GM12864 (cell line): ENCODE measurements at regions not wholly inside any gene's neighbourhood (a gene's known extent, or its start where the extent isn't known, plus 50 kb on each side); places are given as distances from the start of the nearest gene placed in this dataset.

Experiments
- DNase-seq: peaks from one replicate; pipeline ENCODE4 v3.0.0-alpha.2; 2011; ENCODE audit warnings: low read depth
- H3K4me3 ChIP-seq: 2 replicates; pipeline ENCODE4 v1.5.1; 2011; ENCODE audit warnings: mild to moderate bottlenecking, low read depth, low read length, control low read depth
- TF ChIP-seq, protein P1 (sequence below): IDR thresholded peaks from 2 replicates; pipeline ENCODE4 v1.5.1; 2011; ENCODE audit warnings: low read depth, mild to moderate bottlenecking, moderate library complexity, low read length, control low read depth, inconsistent platforms; ENCODE audit errors: missing control alignments

- no peak overlapping the region for H3K4me3 ChIP-seq
- no peak for DNase-seq
- TF ChIP-seq, protein P1, sequence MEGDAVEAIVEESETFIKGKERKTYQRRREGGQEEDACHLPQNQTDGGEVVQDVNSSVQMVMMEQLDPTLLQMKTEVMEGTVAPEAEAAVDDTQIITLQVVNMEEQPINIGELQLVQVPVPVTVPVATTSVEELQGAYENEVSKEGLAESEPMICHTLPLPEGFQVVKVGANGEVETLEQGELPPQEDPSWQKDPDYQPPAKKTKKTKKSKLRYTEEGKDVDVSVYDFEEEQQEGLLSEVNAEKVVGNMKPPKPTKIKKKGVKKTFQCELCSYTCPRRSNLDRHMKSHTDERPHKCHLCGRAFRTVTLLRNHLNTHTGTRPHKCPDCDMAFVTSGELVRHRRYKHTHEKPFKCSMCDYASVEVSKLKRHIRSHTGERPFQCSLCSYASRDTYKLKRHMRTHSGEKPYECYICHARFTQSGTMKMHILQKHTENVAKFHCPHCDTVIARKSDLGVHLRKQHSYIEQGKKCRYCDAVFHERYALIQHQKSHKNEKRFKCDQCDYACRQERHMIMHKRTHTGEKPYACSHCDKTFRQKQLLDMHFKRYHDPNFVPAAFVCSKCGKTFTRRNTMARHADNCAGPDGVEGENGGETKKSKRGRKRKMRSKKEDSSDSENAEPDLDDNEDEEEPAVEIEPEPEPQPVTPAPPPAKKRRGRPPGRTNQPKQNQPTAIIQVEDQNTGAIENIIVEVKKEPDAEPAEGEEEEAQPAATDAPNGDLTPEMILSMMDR, result no peak
These were observed 553.7 kb downstream of the TAFA4 start for GRCh38 chr3:68378631-68379030.

GRCh38 chr3:68373727-68374126, 558.6 kb downstream of the TAFA4 start:
- DNase-seq, result no peak
- TF ChIP-seq, protein P1, result no peak
- H3K4me3 ChIP-seq, result no peak overlapping the region

- TF ChIP-seq, protein P1, result no peak
- DNase-seq, result no peak
- H3K4me3 ChIP-seq, result no peak overlapping the region
These were observed 568.6 kb downstream of the TAFA4 start for GRCh38 chr3:68363796-68364195.

- no peak for DNase-seq
- no peak overlapping the region for H3K4me3 ChIP-seq
- TF ChIP-seq, protein P1, result no peak
These were observed 571.9 kb downstream of the TAFA4 start for GRCh38 chr3:68360492-68360891.

GRCh38 chr3:68345781-68346180, 586.6 kb downstream of the TAFA4 start:
- no peak for DNase-seq
- no peak overlapping the region for H3K4me3 ChIP-seq
- TF ChIP-seq, protein P1, result no peak

- H3K4me3 ChIP-seq, result no peak overlapping the region
- DNase-seq, result no peak
- TF ChIP-seq, protein P1, result no peak
These were observed 589.9 kb downstream of the TAFA4 start for GRCh38 chr3:68342426-68342825.

- no peak for DNase-seq
- TF ChIP-seq, protein P1, result no peak
- no peak overlapping the region for H3K4me3 ChIP-seq
These were observed 596.3 kb downstream of the TAFA4 start for GRCh38 chr3:68336042-68336441.
